HG03439 (cell line): ENCODE measurements at regions not wholly inside any gene's neighbourhood (a gene's known extent, or its start where the extent isn't known, plus 50 kb on each side); places are given as distances from the start of the nearest gene placed in this dataset.

ENCODE experiments used
- ATAC-seq: cut with Tn5 transposase; IDR thresholded peaks from one replicate; pipeline ENCODE4 v1.9.1; 2021; ENCODE audit warnings: mild to moderate bottlenecking, moderate library complexity; ENCODE audit not compliant: unreplicated experiment

GRCh38 chr17:70629902-70630301 is 460.6 kb downstream of the KCNJ2 start:
- ATAC-seq: no peak

DNA sequence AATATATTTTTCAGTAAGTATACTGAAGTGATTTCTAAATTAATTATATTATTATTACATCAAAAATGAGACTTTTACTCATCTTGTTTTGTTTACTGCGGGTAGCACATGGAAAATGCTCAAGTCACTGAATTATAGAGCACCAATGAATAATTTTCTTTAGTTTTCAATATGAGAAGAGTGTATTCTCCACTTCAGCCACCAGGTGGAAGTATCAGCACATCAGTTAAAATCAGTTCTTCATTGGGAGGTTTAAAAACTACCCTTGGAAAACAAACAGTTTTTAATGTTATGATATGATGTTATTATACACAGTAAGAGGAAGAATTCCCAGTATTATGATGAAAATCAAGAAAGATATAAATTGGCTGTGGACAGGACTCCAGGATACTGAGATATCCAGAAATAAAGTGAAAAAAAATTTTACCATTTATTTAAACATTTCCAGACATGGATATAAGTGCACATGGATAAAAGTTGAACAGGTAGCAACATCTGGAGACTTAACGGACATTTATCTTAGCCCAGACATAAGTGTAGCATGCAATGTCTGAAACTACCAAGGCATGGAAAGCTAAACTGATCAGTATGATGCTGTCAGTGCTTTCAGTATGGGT is 467.3 kb downstream of the KCNJ2 start:
- no peak for ATAC-seq

DNA sequence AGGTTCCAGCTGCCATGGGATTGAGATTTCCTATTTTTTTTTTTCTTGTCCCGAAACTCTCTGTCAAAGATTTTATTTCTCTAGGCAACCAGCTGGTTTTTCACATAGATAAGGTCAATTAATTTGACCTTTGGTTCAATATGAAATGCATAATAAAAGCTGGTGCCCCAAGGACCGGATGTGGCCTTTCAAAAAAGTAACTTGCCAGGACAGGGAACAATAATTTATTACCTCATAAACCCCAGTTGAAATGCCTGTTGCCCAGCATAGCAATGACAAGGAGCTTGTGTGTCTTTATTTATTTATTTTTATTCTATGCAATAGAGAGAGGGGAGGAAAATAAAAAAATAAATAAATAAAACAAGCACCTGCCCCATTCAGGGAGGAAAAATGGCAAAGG is 472.7 kb downstream of the KCNJ2 start:
- no peak for ATAC-seq

DNA sequence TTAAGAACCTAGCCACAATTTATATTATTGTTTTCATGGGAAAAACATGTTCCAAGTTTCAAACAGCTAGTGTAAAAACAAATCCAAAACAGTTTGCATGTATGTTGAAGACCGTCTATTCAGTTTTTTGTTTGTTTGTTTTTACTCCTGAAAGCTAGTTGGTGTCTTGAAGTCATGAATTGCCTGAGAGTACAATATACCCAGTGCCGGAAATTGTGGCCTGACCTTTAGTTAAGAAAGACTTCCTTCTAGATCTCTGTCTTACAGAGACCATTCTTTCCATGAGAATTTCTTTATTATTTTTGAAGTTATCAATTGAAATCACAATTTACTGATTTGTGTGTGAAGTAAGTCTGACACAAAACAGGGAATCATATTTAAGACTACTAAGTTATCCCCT is 474.8 kb downstream of the KCNJ2 start:
- ATAC-seq: no peak

GRCh38 chr17:70646673-70647072 is 477.3 kb downstream of the KCNJ2 start:
- no peak for ATAC-seq

DNA sequence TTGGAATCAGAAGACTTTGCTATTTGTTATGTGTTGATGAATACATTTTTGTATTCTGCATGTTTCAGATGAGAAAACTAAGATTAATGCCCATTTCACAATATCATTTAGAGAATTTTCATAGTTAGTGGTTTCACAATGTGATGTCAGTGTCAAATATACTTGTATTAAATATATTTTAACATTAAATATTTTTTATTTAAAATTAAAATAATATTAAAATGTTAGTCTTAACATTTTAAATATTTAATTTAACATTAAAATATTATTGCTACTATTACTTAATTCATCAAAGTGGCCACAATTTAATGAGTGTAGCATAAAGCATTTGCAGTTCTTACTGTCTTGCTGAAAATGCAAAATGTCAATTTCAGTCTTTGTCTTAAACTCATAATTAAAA is 478.8 kb downstream of the KCNJ2 start:
- ATAC-seq: no peak

- ATAC-seq: no peak
Measured at GRCh38 chr17:70653850-70654249, 484.5 kb downstream of the KCNJ2 start.

DNA sequence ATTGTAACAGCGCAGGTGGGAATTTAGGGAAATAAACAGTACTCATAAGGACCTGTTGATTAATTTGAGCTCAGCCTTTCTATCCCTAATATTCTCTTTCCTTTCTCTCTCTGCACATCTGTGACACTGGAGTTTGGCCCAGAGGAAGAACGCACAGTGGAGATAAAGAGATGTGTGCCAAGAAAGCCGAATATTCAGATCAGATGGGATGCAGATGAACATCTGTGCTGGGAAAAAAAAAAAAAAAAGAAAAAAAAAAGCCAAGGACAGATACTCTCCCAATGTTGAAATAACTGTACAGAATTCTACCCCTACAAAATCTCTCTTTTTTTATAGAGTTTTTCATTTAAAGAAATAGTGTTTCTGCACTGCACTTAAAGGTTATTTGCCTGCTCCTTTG is 485.4 kb downstream of the KCNJ2 start:
- no peak for ATAC-seq

GRCh38 chr17:70655176-70655958 is 486.0 kb downstream of the KCNJ2 start:
- ATAC-seq: no peak

GRCh38 chr17:70658317-70658716 is 489.0 kb downstream of the KCNJ2 start:
- ATAC-seq: no peak

- ATAC-seq: no peak
Measured at GRCh38 chr17:70658840-70659239, 489.5 kb downstream of the KCNJ2 start.

- no peak for ATAC-seq
Measured at GRCh38 chr17:70661342-70662222, 492.2 kb downstream of the KCNJ2 start.

- ATAC-seq: no peak
Measured at GRCh38 chr17:70668276-70668937, 499.1 kb downstream of the KCNJ2 start.

DNA sequence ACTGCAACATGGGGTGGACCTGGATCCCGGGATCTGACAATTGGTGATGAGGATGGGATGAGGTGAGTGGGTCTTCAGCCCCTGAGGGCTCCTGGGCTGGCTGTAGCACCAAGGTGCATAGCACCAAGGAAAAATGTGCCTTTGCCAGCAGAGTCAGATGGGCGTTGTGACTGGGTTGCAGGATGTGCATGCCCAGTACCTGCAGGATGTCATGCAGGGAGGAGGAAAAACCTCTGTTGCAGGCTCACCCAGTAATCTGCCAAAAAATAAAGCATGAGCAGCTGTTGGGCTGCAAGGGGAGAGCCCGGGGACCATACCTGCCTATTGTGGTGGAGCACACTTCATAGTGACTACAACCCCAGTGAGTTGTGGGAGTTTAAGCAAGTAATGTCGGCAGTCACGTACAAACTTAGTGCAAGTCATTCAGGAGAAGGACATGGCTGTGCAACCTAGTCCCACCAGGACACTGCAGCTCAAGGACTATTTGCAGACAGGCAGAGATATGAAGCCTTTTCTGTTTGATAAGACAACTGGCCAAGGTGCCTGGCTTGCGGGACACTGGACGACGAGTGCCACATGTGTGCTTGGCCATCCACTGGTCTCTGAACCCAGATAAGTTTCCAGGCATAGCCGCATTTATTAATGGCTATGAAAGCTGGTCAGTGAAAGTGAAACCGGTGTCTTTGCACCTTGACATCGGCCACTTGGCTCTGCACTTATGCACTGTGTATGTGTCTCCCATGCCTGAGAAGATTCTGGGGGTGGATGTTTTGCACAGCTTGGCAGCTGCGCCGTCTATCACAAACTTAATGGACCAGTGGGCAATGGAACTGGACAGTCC is 499.8 kb downstream of the KCNJ2 start:
- ATAC-seq: no peak

GRCh38 chr17:70674061-70674460 is 504.7 kb downstream of the KCNJ2 start:
- ATAC-seq: no peak

DNA sequence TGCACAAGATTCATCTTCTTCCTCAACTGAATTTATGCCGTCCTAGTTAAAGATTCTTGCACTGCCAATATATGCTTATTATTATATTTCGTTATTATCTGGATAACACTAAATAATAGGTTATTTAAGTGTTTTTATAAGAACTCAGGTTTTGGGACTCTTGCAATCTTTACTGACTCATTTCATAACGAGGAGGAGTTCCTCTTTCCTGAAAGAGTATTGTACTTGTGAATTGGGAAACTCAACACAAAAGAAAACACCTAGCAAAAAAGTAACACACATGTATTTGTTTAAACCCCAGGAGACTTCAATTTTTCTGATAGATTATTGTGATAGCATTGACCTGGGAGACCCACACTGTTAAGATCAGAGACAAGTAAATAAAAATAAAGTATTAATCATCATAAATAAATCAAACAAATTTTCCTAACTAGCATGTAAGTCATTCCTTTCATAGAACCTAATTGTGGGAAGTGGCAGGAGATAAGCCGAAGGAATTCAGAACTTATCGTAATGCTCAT is 505.8 kb downstream of the KCNJ2 start:
- no peak for ATAC-seq

- no peak for ATAC-seq
Measured at GRCh38 chr17:70677783-70678647, 508.7 kb downstream of the KCNJ2 start.

DNA sequence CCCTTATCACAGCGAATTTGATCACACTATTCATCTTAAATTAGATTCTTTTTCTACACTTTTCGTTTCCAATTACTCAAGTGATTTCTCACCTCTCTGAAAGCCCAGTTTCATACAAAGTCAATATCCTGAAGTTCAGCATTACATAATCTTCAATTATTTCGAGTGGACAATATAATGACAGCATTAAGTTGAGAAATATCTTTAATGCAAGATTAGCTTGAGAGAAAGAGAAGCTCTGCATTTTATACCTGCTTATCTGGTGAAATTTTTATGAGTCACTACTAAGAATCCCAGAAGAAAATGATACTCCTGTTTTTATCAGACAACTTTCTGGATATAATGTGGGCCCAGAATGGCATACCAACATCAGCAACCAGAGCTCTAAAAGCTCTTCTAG is 509.6 kb downstream of the KCNJ2 start:
- ATAC-seq: no peak

DNA sequence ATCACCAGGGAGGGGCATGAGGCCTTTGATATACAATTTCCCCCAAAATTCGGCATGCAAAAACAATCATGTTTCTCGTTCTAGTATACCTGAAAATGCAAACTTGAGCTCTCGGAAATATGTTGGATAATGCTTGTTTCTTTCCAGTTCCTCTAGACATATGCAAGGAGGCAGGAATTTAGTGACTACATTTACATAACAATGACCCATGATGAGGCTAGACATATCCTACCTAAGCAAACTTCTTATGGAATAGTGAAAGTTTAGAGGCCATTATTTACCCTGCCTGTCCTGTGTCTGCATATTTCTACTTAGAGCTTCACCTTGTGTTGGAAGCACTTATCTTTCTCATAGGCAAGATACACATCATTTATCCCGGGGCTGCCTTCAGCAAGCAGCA is 514.6 kb downstream of the KCNJ2 start:
- no peak for ATAC-seq
